ENCODE measurements at regions not wholly inside any gene's neighbourhood (a gene's known extent, or its start where the extent isn't known, plus 50 kb on each side); places are given as distances from the start of the nearest gene placed in this dataset.

- DNase-seq: no peak
Measured at GRCh38 chr13:85068231-85068630, 731.0 kb downstream of the SLITRK6 start.

- no peak for DNase-seq
Measured at GRCh38 chr13:85040215-85040614, 759.0 kb downstream of the SLITRK6 start.

GRCh38 chr13:85031771-85032170, 767.4 kb downstream of the SLITRK6 start:
- no peak for DNase-seq

GRCh38 chr13:85028035-85028434, 771.2 kb downstream of the SLITRK6 start:
- DNase-seq: no peak

GRCh38 chr13:85019121-85019520, 780.1 kb downstream of the SLITRK6 start:
- DNase-seq: no peak

GRCh38 chr13:85013006-85013405, 786.2 kb downstream of the SLITRK6 start:
- DNase-seq: no peak

GRCh38 chr13:85009447-85009846, 789.8 kb downstream of the SLITRK6 start:
- DNase-seq: no peak

- no peak for DNase-seq
Measured at GRCh38 chr13:84999252-84999651, 800.0 kb downstream of the SLITRK6 start.

- DNase-seq: no peak
Measured at GRCh38 chr13:84998681-84999080, 800.5 kb downstream of the SLITRK6 start.

GRCh38 chr13:84997858-84998257, 801.4 kb downstream of the SLITRK6 start:
- DNase-seq: no peak

GRCh38 chr13:84994582-84994981, 804.6 kb downstream of the SLITRK6 start:
- DNase-seq: no peak

GRCh38 chr13:84985860-84986259, 813.4 kb downstream of the SLITRK6 start:
- no peak for DNase-seq

GRCh38 chr13:84983321-84983720, 815.9 kb downstream of the SLITRK6 start:
- DNase-seq: no peak

- no peak for DNase-seq
Measured at GRCh38 chr13:84980571-84980970, 818.6 kb downstream of the SLITRK6 start.

GRCh38 chr13:84978851-84979250, 820.4 kb downstream of the SLITRK6 start:
- DNase-seq: no peak

- no peak for DNase-seq
Measured at GRCh38 chr13:84973661-84974060, 825.6 kb downstream of the SLITRK6 start.

- DNase-seq: no peak
Measured at GRCh38 chr13:84972907-84973306, 826.3 kb downstream of the SLITRK6 start.

- no peak for DNase-seq
Measured at GRCh38 chr13:84962849-84963248, 836.4 kb downstream of the SLITRK6 start.

- no peak for DNase-seq
Measured at GRCh38 chr13:84962141-84962750, 837.0 kb downstream of the SLITRK6 start.

GRCh38 chr13:84961023-84961422, 838.2 kb downstream of the SLITRK6 start:
- no peak for DNase-seq

GRCh38 chr13:84959818-84960217, 839.4 kb downstream of the SLITRK6 start:
- no peak for DNase-seq

GRCh38 chr13:84954636-84955035, 844.6 kb downstream of the SLITRK6 start:
- DNase-seq: no peak

- no peak for DNase-seq
Measured at GRCh38 chr13:84951128-84951527, 848.1 kb downstream of the SLITRK6 start.

- no peak for DNase-seq
Measured at GRCh38 chr13:84946192-84946591, 853.0 kb downstream of the SLITRK6 start.

- no peak for DNase-seq
Measured at GRCh38 chr13:84940798-84941197, 858.4 kb downstream of the SLITRK6 start.

- DNase-seq: no peak
Measured at GRCh38 chr13:84940167-84940566, 859.1 kb downstream of the SLITRK6 start.
